ENCODE measurements at regions not wholly inside any gene's neighbourhood (a gene's known extent, or its start where the extent isn't known, plus 50 kb on each side); places are given as distances from the start of the nearest gene placed in this dataset.

GRCh38 chr7:88395715-88396114, 89.0 kb upstream of the STEAP4 start:
- whole genome bisulfite sequencing, 2 experiments (ENCODE audit: extremely low coverage in 1 of 2, insufficient coverage in 1 of 2, insufficient read length in 1 of 2, insufficient replicate concordance in 2 of 2, low coverage in 1 of 2, low lambda C conversion rate in 2 of 2, missing lambda C conversion rate in 1 of 2): 68% methylated on average over 4 of the region's 4 CpGs; no CpG with 5 or more reads in 1 of the 2 experiments
- H3K9me3 ChIP-seq (ENCODE audit: insufficient read depth in 2 of 2, low read depth in 1 of 2, low read length in 1 of 2): no peaks in the 10 kb centered on the region
- H3K9ac ChIP-seq (replicated peaks in 1 of 4; ENCODE audit: extremely low read depth in 1 of 4, low read depth in 3 of 4, low read length in 3 of 4): no peak overlapping the region
- no peak overlapping the region for H3K4me2 ChIP-seq (ENCODE audit: insufficient read depth in 1 of 2, low read depth in 2 of 2, low read length in 2 of 2)
- H2BK120ac ChIP-seq (replicated peaks; ENCODE audit: low read depth, low read length): no peak overlapping the region
- no peaks in the 10 kb centered on the region for H3K27me3 ChIP-seq (replicated peaks in 1 of 4; ENCODE audit: control insufficient read depth in 3 of 4, extremely low read depth in 1 of 4, insufficient read depth in 3 of 4, low read length in 3 of 4)
- H3K4me1 ChIP-seq (replicated peaks in 1 of 4; ENCODE audit: control insufficient read depth in 3 of 4, insufficient read depth in 4 of 4, low read length in 3 of 4): no peaks in the 10 kb centered on the region; a peak in 1 of 7 replicates
- H3K79me2 ChIP-seq (ENCODE audit: control insufficient read depth in 1 of 2, insufficient read depth in 2 of 2, low read length in 2 of 2): no peaks in the 10 kb centered on the region
- H3K4me3 ChIP-seq (ENCODE audit: extremely low read depth in 1 of 4, insufficient read depth in 2 of 4, low read depth in 3 of 4, low read length in 4 of 4): no peak overlapping the region
- no peaks in the 10 kb centered on the region for H3K79me1 ChIP-seq (ENCODE audit: low read depth, low read length)
- H3K4ac ChIP-seq (replicated peaks; ENCODE audit: insufficient read length, low read depth, low read length): no peak overlapping the region
- no peak overlapping the region for H3K23ac ChIP-seq (ENCODE audit: insufficient read length)
- H3K23me2 ChIP-seq (ENCODE audit: low read depth, low read length): no peaks in the 10 kb centered on the region
- H2BK15ac ChIP-seq (ENCODE audit: low read length): no peak overlapping the region
- TF ChIP-seq FOSL1 (IDR thresholded peaks at IDR 0.05; ENCODE audit: insufficient read depth, low read depth, low read length): no peak
- TF ChIP-seq BCL11A (IDR thresholded peaks at IDR 0.05; ENCODE audit: low read depth in 2 of 2, low read length in 2 of 2): no peak
- no peak for TF ChIP-seq JUND (IDR thresholded peaks at IDR 0.05; ENCODE audit: low read length)
- no peak for TF ChIP-seq KDM1A (IDR thresholded peaks at IDR 0.05; ENCODE audit: borderline replicate concordance, low read length)
- TF ChIP-seq EZH2 (IDR thresholded peaks at IDR 0.05; ENCODE audit: low read depth, low read length, severe bottlenecking): no peak
- TF ChIP-seq TEAD4 (IDR thresholded peaks at IDR 0.05; ENCODE audit: low read depth, low read length): no peak
- no peak for TF ChIP-seq E2F6 (IDR thresholded peaks at IDR 0.05)
- POLR2A ChIA-PET (ENCODE audit: partially characterized antibody): no interaction called here
- no peak overlapping the region for H2AK5ac ChIP-seq (ENCODE audit: low read depth, low read length)
- no peak overlapping the region for H3K14ac ChIP-seq (ENCODE audit: insufficient read length)
- H2BK20ac ChIP-seq (ENCODE audit: low read length): no peak overlapping the region
- no peak overlapping the region for H2BK12ac ChIP-seq (ENCODE audit: low read depth, low read length)
- no peak overlapping the region for H4K91ac ChIP-seq (replicated peaks; ENCODE audit: insufficient read length, low read length)
- no peak overlapping the region for H3K56ac ChIP-seq (replicated peaks; ENCODE audit: insufficient read length, low read depth, low read length)
- H3K36me3 ChIP-seq (ENCODE audit: control insufficient read depth in 2 of 4, insufficient read depth in 4 of 4, low read length in 3 of 4): no peaks in the 10 kb centered on the region
- H4K20me1 ChIP-seq (replicated peaks in 1 of 2; ENCODE audit: control insufficient read depth in 1 of 2, insufficient read depth in 2 of 2, low read length in 2 of 2): no peaks in the 10 kb centered on the region
- FAIRE-seq (no peak), DNase-seq (ENCODE audit: low read depth in 1 of 2, low spot score in 2 of 2) (no peak)
- CTCF ChIA-PET (ENCODE audit: partially characterized antibody): no interaction called here
- no peak overlapping the region for H4K8ac ChIP-seq (ENCODE audit: extremely low read depth, insufficient read depth, low read length)
- no peak overlapping the region for H2AFZ ChIP-seq (ENCODE audit: low read length)
- H3K18ac ChIP-seq (ENCODE audit: extremely low read depth, low read length): no peak overlapping the region
- H3K27ac ChIP-seq (ENCODE audit: low read depth, low read length): no peak overlapping the region
- no peak overlapping the region for H2BK5ac ChIP-seq (ENCODE audit: low read depth, low read length)
- no peak overlapping the region for H4K5ac ChIP-seq (ENCODE audit: insufficient read length, low read depth, low read length)
